Astrocyte of the spinal cord (primary cell): ENCODE measurements at regions not wholly inside any gene's neighbourhood (a gene's known extent, or its start where the extent isn't known, plus 50 kb on each side); places are given as distances from the start of the nearest gene placed in this dataset.

Source experiments
- DNase-seq: peaks from one replicate; pipeline ENCODE4 v3.0.0; 2011; ENCODE audit warnings: low read depth, low spot score
- H3K4me3 ChIP-seq: 2 replicates; pipeline ENCODE4 v1.5.1; 2011; ENCODE audit warnings: low read depth, mild to moderate bottlenecking, low read length, moderate library complexity
- in situ Hi-C: cut with HindIII; loops from 2 replicates; pipeline ENCODE4 v1.10.0; 2017; ENCODE audit warnings: low sequenced_read_pairs
- TF ChIP-seq, protein P1 (sequence below): IDR thresholded peaks from 2 replicates; pipeline ENCODE4 v1.5.1; 2012; ENCODE audit warnings: low read depth, mild to moderate bottlenecking, low read length, inconsistent platforms

DNA sequence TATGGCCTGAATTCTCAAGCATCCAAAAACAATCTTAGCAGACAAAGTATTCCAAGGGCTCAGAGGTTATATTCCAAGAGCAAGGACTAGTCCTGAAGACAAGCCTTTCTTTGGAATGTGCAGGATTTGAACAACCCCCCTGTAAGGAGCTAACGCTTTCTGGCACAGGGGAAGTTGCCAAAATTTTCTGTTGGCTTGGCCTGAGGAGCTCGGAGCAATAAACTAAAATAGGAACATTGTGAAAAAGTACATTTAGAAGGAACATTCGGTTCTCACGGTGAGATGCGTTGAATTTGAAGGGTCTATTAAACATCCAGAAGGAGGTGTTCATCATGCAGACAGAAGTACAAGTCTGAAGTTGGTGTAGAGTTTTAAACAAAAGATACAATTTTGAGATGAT, 1030.5 kb upstream of the CELF2 start:
- no peak overlapping the region for H3K4me3 ChIP-seq
- DNase-seq = no peak
- in situ Hi-C loops = no loop called here
- TF ChIP-seq, protein P1, sequence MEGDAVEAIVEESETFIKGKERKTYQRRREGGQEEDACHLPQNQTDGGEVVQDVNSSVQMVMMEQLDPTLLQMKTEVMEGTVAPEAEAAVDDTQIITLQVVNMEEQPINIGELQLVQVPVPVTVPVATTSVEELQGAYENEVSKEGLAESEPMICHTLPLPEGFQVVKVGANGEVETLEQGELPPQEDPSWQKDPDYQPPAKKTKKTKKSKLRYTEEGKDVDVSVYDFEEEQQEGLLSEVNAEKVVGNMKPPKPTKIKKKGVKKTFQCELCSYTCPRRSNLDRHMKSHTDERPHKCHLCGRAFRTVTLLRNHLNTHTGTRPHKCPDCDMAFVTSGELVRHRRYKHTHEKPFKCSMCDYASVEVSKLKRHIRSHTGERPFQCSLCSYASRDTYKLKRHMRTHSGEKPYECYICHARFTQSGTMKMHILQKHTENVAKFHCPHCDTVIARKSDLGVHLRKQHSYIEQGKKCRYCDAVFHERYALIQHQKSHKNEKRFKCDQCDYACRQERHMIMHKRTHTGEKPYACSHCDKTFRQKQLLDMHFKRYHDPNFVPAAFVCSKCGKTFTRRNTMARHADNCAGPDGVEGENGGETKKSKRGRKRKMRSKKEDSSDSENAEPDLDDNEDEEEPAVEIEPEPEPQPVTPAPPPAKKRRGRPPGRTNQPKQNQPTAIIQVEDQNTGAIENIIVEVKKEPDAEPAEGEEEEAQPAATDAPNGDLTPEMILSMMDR = no peak

GRCh38 chr10:9992661-9993060, 1025.0 kb upstream of the CELF2 start:
- no peak for DNase-seq
- in situ Hi-C loops = no loop called here
- TF ChIP-seq, protein P1 = no peak

DNA sequence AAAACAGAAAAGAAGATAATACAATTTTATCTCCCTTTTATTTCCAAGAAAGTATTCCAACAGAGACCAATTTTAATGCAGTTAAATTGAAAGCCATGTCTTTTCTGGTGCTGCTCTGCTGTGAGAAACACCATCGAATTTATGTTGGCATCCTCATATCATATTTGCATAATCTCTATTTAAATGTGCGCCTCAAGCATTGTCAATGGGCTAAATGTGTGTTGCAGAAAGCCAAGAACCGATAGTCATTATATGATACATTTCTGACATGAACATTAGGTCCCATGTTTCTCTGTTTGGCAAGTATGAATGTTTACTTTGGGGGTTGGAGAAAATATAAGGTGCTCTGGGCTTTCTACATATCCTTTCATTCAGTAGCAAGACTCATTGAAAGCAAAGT, 1023.5 kb upstream of the CELF2 start:
- in situ Hi-C loops = no loop called here
- no peak for DNase-seq
- H3K4me3 ChIP-seq = no peak overlapping the region
- TF ChIP-seq, protein P1 = no peak

More at GRCh38 chr10:9992661-9993060, 1025.0 kb upstream of the CELF2 start:
- H3K4me3 ChIP-seq = no peak overlapping the region

- in situ Hi-C loops = no loop called here
- TF ChIP-seq, protein P1 = no peak
- DNase-seq = no peak
- H3K4me3 ChIP-seq = no peak overlapping the region
Observed at GRCh38 chr10:9999627-10000026, 1018.0 kb upstream of the CELF2 start.

GRCh38 chr10:10007957-10008356, 1009.7 kb upstream of the CELF2 start:
- in situ Hi-C loops = no loop called here
- DNase-seq = no peak

DNA sequence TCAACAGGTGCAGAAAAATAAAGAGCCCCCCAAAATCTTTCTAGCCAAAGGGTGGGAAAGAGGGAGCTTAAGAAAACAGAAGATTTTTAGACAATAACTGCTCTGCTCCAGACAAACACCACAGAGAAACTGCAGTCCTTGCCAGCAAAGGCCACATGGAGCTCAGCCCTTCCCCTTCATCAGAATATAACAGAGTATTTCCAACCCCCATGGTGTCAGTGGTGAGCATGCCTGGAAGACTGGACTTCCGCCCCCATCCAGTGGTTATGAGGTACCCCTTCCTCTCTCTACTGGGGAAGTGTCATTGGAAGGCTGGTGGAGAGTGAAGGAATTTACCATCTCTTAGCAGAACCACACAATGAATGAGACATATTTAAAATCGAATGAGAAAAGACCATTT, 1007.3 kb upstream of the CELF2 start:
- in situ Hi-C loops = no loop called here
- TF ChIP-seq, protein P1 = no peak
- DNase-seq = no peak
- no peak overlapping the region for H3K4me3 ChIP-seq

More at GRCh38 chr10:10007957-10008356, 1009.7 kb upstream of the CELF2 start:
- H3K4me3 ChIP-seq = no peak overlapping the region
- TF ChIP-seq, protein P1 = no peak

DNA sequence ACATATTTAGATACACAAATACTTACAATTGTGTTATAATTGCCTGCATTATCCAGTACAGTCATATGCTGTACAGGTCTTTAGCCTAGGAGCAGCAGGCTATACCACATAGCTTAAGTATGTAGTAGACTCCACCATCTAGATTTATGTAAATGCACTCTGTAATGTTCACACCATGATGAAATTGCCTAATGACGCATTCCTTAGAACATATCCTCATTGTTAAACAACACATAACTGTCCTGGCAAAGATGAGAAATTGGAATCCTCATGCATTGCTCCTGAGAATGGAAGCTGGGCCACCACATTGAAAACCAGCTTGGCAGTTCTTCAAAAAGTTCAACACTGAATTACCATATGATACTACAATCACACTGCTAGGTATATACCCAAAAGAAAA, 1002.8 kb upstream of the CELF2 start:
- DNase-seq = no peak
- TF ChIP-seq, protein P1 = no peak
- in situ Hi-C loops = no loop called here
- H3K4me3 ChIP-seq = no peak overlapping the region
